ENCODE measurements at regions not wholly inside any gene's neighbourhood (a gene's known extent, or its start where the extent isn't known, plus 50 kb on each side); places are given as distances from the start of the nearest gene placed in this dataset.

GRCh38 chr1:30186586-30186985 is 536.8 kb downstream of the MATN1 start:
- TF ChIP-seq CTCF (IDR thresholded peaks at IDR 0.05 in 8 of 11, conservative IDR thresholded peaks at IDR 0.05 in 3 of 11) (no peak), POLR2AphosphoS5 (IDR thresholded peaks at IDR 0.05) (no peak), POLR2A (IDR thresholded peaks at IDR 0.05) (no peak)
- Histone ChIP-seq H3K27ac (no peak overlapping the region), H3K27me3 (replicated peaks in 1 of 7) (peaks cover 0 to 44% (median 0%) of the 10 kb centered on the region in 7 donors), H3K4me3 (no peak overlapping the region), H3K4me1 (peaks cover 0 to 9% (median 0%) of the 10 kb centered on the region in 6 donors), H3K9me3 (no peaks in the 10 kb centered on the region), H3K36me3 (no peaks in the 10 kb centered on the region)
- no peak for DNase-seq
- intact Hi-C loops (cut with DNase I; ENCODE audit: low total_unique reads): no loop called here
- 38 to 77% (median 52%) methylated on average over 4 of the region's 4 CpGs for WGBS, 5 donors

- Histone ChIP-seq H3K27me3 (replicated peaks in 1 of 7) (peaks cover 0 to 44% (median 0%) of the 10 kb centered on the region in 7 donors), H3K27ac (no peak overlapping the region), H3K9me3 (no peaks in the 10 kb centered on the region), H3K4me1 (peaks cover 0 to 5% (median 0%) of the 10 kb centered on the region in 6 donors), H3K4me3 (no peak overlapping the region), H3K36me3 (no peaks in the 10 kb centered on the region)
- WGBS, 5 donors: 49 to 73% (median 58%) methylated on average over 6 of the region's 6 CpGs
- DNase-seq: no peak
- TF ChIP-seq CTCF (IDR thresholded peaks at IDR 0.05 in 8 of 11, conservative IDR thresholded peaks at IDR 0.05 in 3 of 11) (no peak), POLR2AphosphoS5 (IDR thresholded peaks at IDR 0.05) (no peak), POLR2A (IDR thresholded peaks at IDR 0.05) (no peak)
- intact Hi-C loops (cut with DNase I; ENCODE audit: low total_unique reads): no loop called here
Observed at GRCh38 chr1:30185809-30186208, 537.6 kb downstream of the MATN1 start.

GRCh38 chr1:30185313-30185712 is 538.1 kb downstream of the MATN1 start:
- H3K27ac ChIP-seq: no peak overlapping the region
- H3K9me3 ChIP-seq: no peaks in the 10 kb centered on the region
- DNase-seq: no peak
- TF ChIP-seq POLR2AphosphoS5 (IDR thresholded peaks at IDR 0.05) (no peak), CTCF (IDR thresholded peaks at IDR 0.05 in 8 of 11, conservative IDR thresholded peaks at IDR 0.05 in 3 of 11) (no peak), POLR2A (IDR thresholded peaks at IDR 0.05) (no peak)
- no peak overlapping the region for H3K4me3 ChIP-seq
- peaks cover 0 to under 1% (median 0%) of the 10 kb centered on the region in 6 donors for H3K4me1 ChIP-seq
- intact Hi-C loops (cut with DNase I; ENCODE audit: low total_unique reads): no loop called here
- no peaks in the 10 kb centered on the region for H3K36me3 ChIP-seq
- WGBS, 5 donors: 90 to 95% (median 91%) methylated on average over 4 of the region's 4 CpGs
- peaks cover 0 to 44% (median 0%) of the 10 kb centered on the region in 7 donors for H3K27me3 ChIP-seq (replicated peaks in 1 of 7)

GRCh38 chr1:30184393-30185141 is 538.8 kb downstream of the MATN1 start:
- intact Hi-C loops (cut with DNase I; ENCODE audit: low total_unique reads): no loop called here
- 43 to 70% (median 55%) methylated on average over 1 of the region's 1 CpG for WGBS, 5 donors
- Histone ChIP-seq H3K27ac (no peak overlapping the region), H3K9me3 (no peaks in the 10 kb centered on the region), H3K27me3 (replicated peaks in 1 of 7) (peaks cover 0 to 44% (median 0%) of the 10 kb centered on the region in 7 donors), H3K36me3 (no peaks in the 10 kb centered on the region), H3K4me1 (no peaks in the 10 kb centered on the region), H3K4me3 (no peak overlapping the region)
- TF ChIP-seq POLR2AphosphoS5 (IDR thresholded peaks at IDR 0.05) (no peak), POLR2A (IDR thresholded peaks at IDR 0.05) (no peak), CTCF (IDR thresholded peaks at IDR 0.05 in 8 of 11, conservative IDR thresholded peaks at IDR 0.05 in 3 of 11) (no peak)
- DNase-seq: no peak

Data from spleen (tissue), 11 donors.